H1 (cell line): ENCODE measurements at regions not wholly inside any gene's neighbourhood (a gene's known extent, or its start where the extent isn't known, plus 50 kb on each side); places are given as distances from the start of the nearest gene placed in this dataset.
"Not testable (repeated sequence)": the region's sequence is repeated elsewhere in the genome, so short reads cannot be mapped to it uniquely, and the experiment has no call there.

ENCODE experiments used
- CTCF ChIA-PET: fragments of 300-600 bp; sonication (Branson Sonifier 250); formaldehyde crosslinking; loops from one replicate; lab custom pipeline; 2021; ENCODE audit not compliant: partially characterized antibody; lab: Charles Lee
- POLR2A ChIA-PET: fragments of 300-600 bp; sonication (Branson Sonifier 250); formaldehyde crosslinking; loops from one replicate; lab custom pipeline; 2021; ENCODE audit warnings: inconsistent platforms; ENCODE audit not compliant: partially characterized antibody; lab: Charles Lee
- DNase-seq, 2 experiments: peaks; one replicate each; pipeline versions ENCODE4 v3.0.0 to v3.0.0-alpha.2; 2010 to 2022; ENCODE audit warnings: low spot score in 2 of 2, low read depth in 1 of 2, mixed read lengths in 1 of 2
- FAIRE-seq: peaks from 2 replicates; lab custom pipeline; 2011; peaks lifted over from hg19 to GRCh38; lab: Jason Lieb, UNC
- H2AFZ ChIP-seq: 2 replicates; pipeline ENCODE4 v1.8.1; 2012; ENCODE audit warnings: low read length, inconsistent platforms
- H2AK5ac ChIP-seq: 2 replicates; pipeline ENCODE4 v1.6.1; 2013; ENCODE audit warnings: low read depth, low read length
- H2BK120ac ChIP-seq: replicated peaks from 2 replicates; pipeline ENCODE3; 2013; ENCODE audit warnings: low read depth, low read length, inconsistent platforms
- H2BK12ac ChIP-seq: 2 replicates; pipeline ENCODE4 v1.6.1; 2013; ENCODE audit warnings: low read depth, low read length
- H2BK15ac ChIP-seq: 2 replicates; pipeline ENCODE4 v1.6.1; 2013; ENCODE audit warnings: low read length
- H2BK20ac ChIP-seq: 2 replicates; pipeline ENCODE4 v1.6.1; 2013; ENCODE audit warnings: low read length
- H2BK5ac ChIP-seq: 2 replicates; pipeline ENCODE4 v1.6.1; 2013; ENCODE audit warnings: low read depth, low read length
- H3K14ac ChIP-seq: 2 replicates; pipeline ENCODE4 v1.6.1; 2013; ENCODE audit warnings: inconsistent platforms; ENCODE audit not compliant: insufficient read length
- H3K18ac ChIP-seq: 2 replicates; pipeline ENCODE4 v1.6.1; 2013; ENCODE audit warnings: low read length; ENCODE audit errors: extremely low read depth
- H3K23ac ChIP-seq: 2 replicates; pipeline ENCODE4 v1.6.1; 2013; ENCODE audit warnings: inconsistent platforms; ENCODE audit not compliant: insufficient read length
- H3K23me2 ChIP-seq: 2 replicates; pipeline ENCODE4 v1.6.1; 2013; ENCODE audit warnings: low read depth, low read length
- H3K27ac ChIP-seq: 2 replicates; pipeline ENCODE4 v1.6.1; 2011; ENCODE audit warnings: low read depth, low read length, inconsistent platforms
- H3K27me3 ChIP-seq, 4 experiments: replicated peaks in 1 of 4; 1 replicate in 1 of 4; 2 replicates in 3 of 4; pipeline versions ENCODE4 v1.6.1 to v1.8.1; 2011 to 2013; ENCODE audit warnings: low read length in 3 of 4, mild to moderate bottlenecking in 3 of 4, inconsistent platforms in 2 of 4, mixed read lengths in 2 of 4, moderate library complexity in 1 of 4; ENCODE audit not compliant: control insufficient read depth in 3 of 4, insufficient read depth in 3 of 4; ENCODE audit errors: extremely low read depth in 1 of 4
- H3K36me3 ChIP-seq, 4 experiments: 2 replicates each; pipeline versions ENCODE4 v1.6.1 to v1.8.1; 2011 to 2013; ENCODE audit warnings: mild to moderate bottlenecking in 4 of 4, low read length in 3 of 4, moderate library complexity in 2 of 4, control low read depth in 1 of 4, inconsistent platforms in 1 of 4; ENCODE audit not compliant: insufficient read depth in 4 of 4, control insufficient read depth in 2 of 4
- H3K4ac ChIP-seq: replicated peaks from 2 replicates; pipeline ENCODE3; 2013; ENCODE audit warnings: low read length, low read depth, mixed read lengths, inconsistent platforms; ENCODE audit not compliant: insufficient read length
- H3K4me1 ChIP-seq, 4 experiments: replicated peaks in 1 of 4; 1 replicate in 1 of 4; 2 replicates in 3 of 4; pipeline versions ENCODE4 v1.6.1 to v1.8.1; 2011 to 2013; ENCODE audit warnings: low read length in 3 of 4, inconsistent platforms in 2 of 4, mixed read lengths in 1 of 4; ENCODE audit not compliant: insufficient read depth in 4 of 4, control insufficient read depth in 3 of 4
- H3K4me2 ChIP-seq, 2 experiments: 2 replicates each; pipeline versions ENCODE4 v1.6.1 to v1.8.1; 2011 to 2013; ENCODE audit warnings: low read depth in 2 of 2, low read length in 2 of 2, control low read depth in 1 of 2, inconsistent platforms in 1 of 2, mild to moderate bottlenecking in 1 of 2; ENCODE audit not compliant: insufficient read depth in 1 of 2
- H3K4me3 ChIP-seq, 4 experiments: fragments of 200-600, 300-600 bp in 1 of 4; sonication (generic), shearing (Covaris generic), sonication (Bioruptor Twin) in 1 of 4; 2 replicates each; pipeline versions ENCODE4 v1.5.1 to v1.8.1; 2011 to 2016; ENCODE audit warnings: low read length in 4 of 4, low read depth in 3 of 4, control low read depth in 2 of 4, inconsistent platforms in 2 of 4, mild to moderate bottlenecking in 2 of 4, mixed read lengths in 1 of 4, moderate library complexity in 1 of 4; ENCODE audit not compliant: insufficient read depth in 2 of 4; ENCODE audit errors: extremely low read depth in 1 of 4
- H3K56ac ChIP-seq: replicated peaks from 2 replicates; pipeline ENCODE3; 2013; ENCODE audit warnings: low read depth, mild to moderate bottlenecking, mixed read lengths, low read length, inconsistent platforms; ENCODE audit not compliant: insufficient read length
- H3K79me1 ChIP-seq: 2 replicates; pipeline ENCODE4 v1.6.1; 2013; ENCODE audit warnings: low read depth, low read length, control low read depth
- H3K79me2 ChIP-seq, 2 experiments: 2 replicates each; pipeline versions ENCODE4 v1.6.1 to v1.8.1; 2012 to 2013; ENCODE audit warnings: low read length in 2 of 2, mild to moderate bottlenecking in 2 of 2, inconsistent platforms in 1 of 2; ENCODE audit not compliant: insufficient read depth in 2 of 2, control insufficient read depth in 1 of 2
- H3K9ac ChIP-seq, 4 experiments: replicated peaks in 1 of 4; 1 replicate in 1 of 4; 2 replicates in 3 of 4; pipeline versions ENCODE4 v1.6.1 to v1.8.1; 2011 to 2013; ENCODE audit warnings: low read depth in 3 of 4, low read length in 3 of 4, control low read depth in 2 of 4, mild to moderate bottlenecking in 2 of 4, moderate library complexity in 2 of 4, inconsistent platforms in 1 of 4; ENCODE audit errors: extremely low read depth in 1 of 4
- H3K9me3 ChIP-seq, 2 experiments: 2 replicates each; pipeline versions ENCODE4 v1.6.1 to v1.8.1; 2012 to 2013; ENCODE audit warnings: mild to moderate bottlenecking in 2 of 2, moderate library complexity in 2 of 2, control low read depth in 1 of 2, inconsistent platforms in 1 of 2, low read depth in 1 of 2, low read length in 1 of 2, mixed read lengths in 1 of 2; ENCODE audit not compliant: insufficient read depth in 2 of 2
- H4K20me1 ChIP-seq, 2 experiments: replicated peaks in 1 of 2; 2 replicates each; pipeline versions ENCODE3 to v1.8.1; 2011 to 2013; ENCODE audit warnings: inconsistent platforms in 2 of 2, low read length in 2 of 2, mild to moderate bottlenecking in 1 of 2; ENCODE audit not compliant: insufficient read depth in 2 of 2, control insufficient read depth in 1 of 2
- H4K5ac ChIP-seq: 2 replicates; pipeline ENCODE4 v1.6.1; 2013; ENCODE audit warnings: low read length, low read depth, mixed read lengths, inconsistent platforms; ENCODE audit not compliant: insufficient read length
- H4K8ac ChIP-seq: 2 replicates; pipeline ENCODE4 v1.8.0; 2013; ENCODE audit warnings: mild to moderate bottlenecking, moderate library complexity, low read length, inconsistent platforms; ENCODE audit not compliant: insufficient read depth; ENCODE audit errors: extremely low read depth
- H4K91ac ChIP-seq: replicated peaks from 2 replicates; pipeline ENCODE3; 2013; ENCODE audit warnings: low read length, mixed read lengths, inconsistent platforms; ENCODE audit not compliant: insufficient read length
- WGBS, 2 experiments: shearing (Covaris generic) in 1 of 2; methylation state at CpG; one replicate each; pipeline versions ENCODE4 v1.1.6 to v1.1.7; 2013 to 2015; ENCODE audit warnings: low lambda C conversion rate in 2 of 2, mixed read lengths in 2 of 2, inconsistent platforms in 1 of 2, low coverage in 1 of 2, missing lambda C conversion rate in 1 of 2; ENCODE audit not compliant: insufficient replicate concordance in 2 of 2, insufficient coverage in 1 of 2, insufficient read length in 1 of 2; ENCODE audit errors: extremely low coverage in 1 of 2, missing lambda C conversion rate in 1 of 2; 5-methylcytosine and 5-hydroxymethylcytosine counted together

DNA sequence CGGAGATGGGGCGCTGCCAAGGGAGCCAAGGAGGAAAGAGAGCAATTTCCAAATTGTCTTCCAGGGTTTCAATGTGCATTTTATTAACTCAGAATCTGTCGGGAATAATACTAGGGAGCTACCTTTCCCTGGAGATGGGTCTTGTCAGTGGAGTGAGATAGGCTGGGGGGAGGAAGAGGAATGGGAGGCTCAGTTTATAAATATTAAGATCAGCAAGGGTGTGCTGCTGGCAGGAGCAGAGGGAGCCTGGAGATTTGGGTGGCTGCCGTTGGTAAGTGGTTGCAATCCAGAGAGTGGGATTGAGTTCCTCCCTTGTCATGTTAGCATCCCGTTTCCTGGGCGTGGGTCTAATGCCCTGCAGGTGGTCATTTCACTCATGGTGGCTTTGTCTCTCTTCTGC is 89.9 kb upstream of the ZNG1F start:
- H3K27ac ChIP-seq, H3K4me1 ChIP-seq, H3K56ac ChIP-seq, H4K8ac ChIP-seq, H3K9me3 ChIP-seq, CTCF ChIA-PET, H3K36me3 ChIP-seq, FAIRE-seq, H2BK12ac ChIP-seq, H4K5ac ChIP-seq, H2BK15ac ChIP-seq, H2AFZ ChIP-seq, H3K79me1 ChIP-seq, H3K23me2 ChIP-seq, H4K20me1 ChIP-seq, H2AK5ac ChIP-seq, H3K4me2 ChIP-seq, POLR2A ChIA-PET, H3K9ac ChIP-seq, DNase-seq, H2BK120ac ChIP-seq, H2BK20ac ChIP-seq, H3K79me2 ChIP-seq, H3K23ac ChIP-seq, H4K91ac ChIP-seq, H3K14ac ChIP-seq, H3K18ac ChIP-seq, H3K4ac ChIP-seq, H3K4me3 ChIP-seq, H2BK5ac ChIP-seq: not testable (repeated sequence)
- 67% methylated on average over 2 of the region's 6 CpGs; no CpG with 5 or more reads in 1 of the 2 experiments for WGBS, 2 experiments
- H3K27me3 ChIP-seq, result peaks cover 5 to 12% (median 6%) of the 10 kb centered on the region in 4 experiments
